PFSK-1 (cell line): ENCODE measurements at regions not wholly inside any gene's neighbourhood (a gene's known extent, or its start where the extent isn't known, plus 50 kb on each side); places are given as distances from the start of the nearest gene placed in this dataset.

Experiments
- POLR2AphosphoS5 ChIP-seq: IDR thresholded peaks from 2 replicates; pipeline ENCODE4 v1.6.1; 2012; ENCODE audit warnings: low read depth, mild to moderate bottlenecking, control low read depth, low read length, moderate library complexity
- REST ChIP-seq, 2 experiments: IDR thresholded peaks; 2 replicates each; pipeline versions ENCODE4 v1.6.1 to v1.8.0; 2011 to 2012; ENCODE audit warnings: low read depth in 2 of 2, low read length in 2 of 2, control low read depth in 1 of 2, inconsistent platforms in 1 of 2, mild to moderate bottlenecking in 1 of 2, moderate library complexity in 1 of 2; ENCODE audit not compliant: insufficient read depth in 1 of 2
- TAF1 ChIP-seq: IDR thresholded peaks from 2 replicates; pipeline ENCODE4 v1.6.1; 2012; ENCODE audit warnings: low read length, control low read depth, borderline replicate concordance; ENCODE audit not compliant: insufficient read depth

- no peak for TF ChIP-seq POLR2AphosphoS5
- TF ChIP-seq REST (IDR thresholded peaks at IDR 0.05; ENCODE audit: insufficient read depth in 1 of 2, low read depth in 2 of 2, low read length in 2 of 2), result no peak
- TF ChIP-seq TAF1, result no peak
Measured at GRCh38 chr2:60679036-60679780, 76.9 kb upstream of the PAPOLG start.
